Naive thymus-derived CD8-positive, alpha-beta T cell (primary cell): ENCODE measurements at regions not wholly inside any gene's neighbourhood (a gene's known extent, or its start where the extent isn't known, plus 50 kb on each side); places are given as distances from the start of the nearest gene placed in this dataset.
"Not testable (repeated sequence)": the region's sequence is repeated elsewhere in the genome, so short reads cannot be mapped to it uniquely, and the experiment has no call there.

Experiments used
- ATAC-seq, 2 donors: fragments of 150-1000 bp; cut with Tn5 transposase in 1 of 2; sonication (Bioruptor Pico), chemical (Tn5 transposase) in 1 of 2; 1 replicate in 1 of 2; 2 replicates in 1 of 2; pipeline ENCODE4 v1.10.0; 2021; ENCODE audit warnings: mild to moderate bottlenecking in 2 of 2, moderate library complexity in 2 of 2
- POLR2A ChIA-PET: fragments of 350-600 bp; sonication (Branson Sonifier 250); formaldehyde crosslinking; loops from one replicate; lab custom pipeline; 2021; ENCODE audit warnings: antibody characterized with exemption; lab: Charles Lee
- DNase-seq, 10 donors: peaks; one replicate each; pipeline versions ENCODE4 v3.0.0 to v3.0.0-alpha.2; 2020 to 2022
- H3K27ac Mint-ChIP-seq, 10 donors: one replicate each; pipeline ENCODE4 v1.8.0; 2020 to 2022; ENCODE audit warnings: mild to moderate bottlenecking in 10 of 10, mixed read lengths in 10 of 10, moderate library complexity in 4 of 10, inconsistent platforms in 1 of 10
- H3K27me3 Mint-ChIP-seq, 5 donors: one replicate each; pipeline ENCODE4 v1.8.0; 2021 to 2022; ENCODE audit warnings: mixed read lengths in 5 of 5
- H3K36me3 Mint-ChIP-seq, 3 donors: one replicate each; pipeline ENCODE4 v1.8.0; 2020 to 2022; ENCODE audit warnings: mixed read lengths in 3 of 3, mild to moderate bottlenecking in 2 of 3, inconsistent platforms in 1 of 3
- H3K4me1 Mint-ChIP-seq, 4 donors: one replicate each; pipeline ENCODE4 v1.8.0; 2021 to 2022; ENCODE audit warnings: mixed read lengths in 4 of 4
- H3K4me3 Mint-ChIP-seq, 10 donors: one replicate each; pipeline ENCODE4 v1.8.0; 2020 to 2022; ENCODE audit warnings: mild to moderate bottlenecking in 10 of 10, mixed read lengths in 10 of 10, moderate library complexity in 6 of 10, inconsistent platforms in 1 of 10
- H3K9me3 Mint-ChIP-seq, 9 donors: one replicate each; pipeline ENCODE4 v1.8.0; 2020 to 2022; ENCODE audit warnings: mixed read lengths in 9 of 9, mild to moderate bottlenecking in 3 of 9, inconsistent platforms in 1 of 9, moderate library complexity in 1 of 9

DNA sequence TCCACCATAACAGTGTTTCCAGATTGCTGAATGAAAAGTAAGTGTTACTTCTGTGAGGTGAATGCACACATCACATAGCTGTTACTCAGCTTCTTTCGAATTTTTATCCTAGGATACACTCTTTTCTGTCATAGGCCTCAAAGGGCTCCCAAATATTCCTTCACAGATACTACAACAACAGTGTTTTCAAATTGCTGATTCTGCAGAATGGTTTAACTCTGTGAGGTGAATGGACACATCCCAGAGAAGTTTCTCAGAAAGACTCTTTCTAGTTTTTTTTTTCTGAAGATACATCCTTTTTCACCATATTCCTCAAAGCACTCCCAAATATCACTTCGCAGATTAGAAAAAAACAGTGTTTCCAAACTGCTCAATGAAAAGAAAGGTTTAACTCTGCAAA, 221.1 kb downstream of the OR4A5 start:
- no peak overlapping the region for H3K27ac Mint-ChIP-seq
- POLR2A ChIA-PET: no interaction called here

DNA sequence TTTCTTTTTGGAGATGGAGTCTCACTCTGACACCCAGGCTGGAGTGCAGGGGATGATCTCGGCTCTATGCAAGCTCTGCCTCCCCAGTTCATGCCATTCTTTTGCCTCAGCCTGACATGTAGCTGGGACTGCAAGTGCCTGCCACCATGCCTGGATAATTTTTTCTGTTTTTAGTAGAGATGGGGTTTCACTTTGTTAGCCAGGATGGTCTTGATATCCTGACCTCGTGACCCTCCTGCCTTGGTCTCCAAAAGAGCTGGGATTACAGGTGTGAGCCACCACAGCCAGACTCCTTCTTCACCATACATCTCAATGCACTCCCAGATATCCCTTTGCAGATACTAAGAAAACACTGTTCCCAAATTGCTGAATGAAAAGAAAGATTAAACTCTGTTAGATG, 224.3 kb downstream of the OR4A5 start:
- DNase-seq (no peak), ATAC-seq (no peak)
- peaks cover 0 to 96% (median 48%) of the 10 kb centered on the region in 9 donors for H3K9me3 Mint-ChIP-seq
- H3K4me1 Mint-ChIP-seq: no peaks in the 10 kb centered on the region
- POLR2A ChIA-PET: no interaction called here
- H3K27me3 Mint-ChIP-seq: no peaks in the 10 kb centered on the region
- H3K27ac Mint-ChIP-seq: no peak overlapping the region
- H3K4me3 Mint-ChIP-seq: no peak overlapping the region
- peaks cover 0 to 37% (median 16%) of the 10 kb centered on the region in 3 donors for H3K36me3 Mint-ChIP-seq

More for the DNA sequence above, 221.1 kb downstream of the OR4A5 start:
- Mint-ChIP-seq H3K36me3 (peaks cover 0 to 35% (median 9%) of the 10 kb centered on the region in 3 donors), H3K4me3 (no peak overlapping the region), H3K27me3 (no peaks in the 10 kb centered on the region), H3K4me1 (no peaks in the 10 kb centered on the region), H3K9me3 (peaks cover 0 to 97% (median 48%) of the 10 kb centered on the region in 9 donors)
- ATAC-seq (no peak), DNase-seq (no peak)

DNA sequence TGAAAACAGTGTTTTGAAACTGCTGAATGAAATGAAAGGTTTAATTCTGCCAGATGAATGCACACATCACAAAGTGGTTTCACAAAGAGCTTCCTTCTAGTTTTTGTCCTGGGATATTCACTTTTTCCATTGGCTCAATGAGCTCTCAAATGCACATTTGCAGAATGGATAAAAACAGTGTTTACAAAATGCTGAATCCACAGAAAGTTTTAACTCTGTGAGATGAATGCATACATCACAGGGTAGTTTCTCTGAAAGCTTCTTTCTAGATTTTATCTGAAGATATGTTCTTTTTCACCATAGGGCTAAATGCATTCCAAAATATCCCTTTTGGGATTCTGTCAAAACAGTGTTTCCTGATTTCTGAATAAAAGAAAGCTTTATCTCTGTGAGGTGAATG, 237.6 kb downstream of the OR4A5 start:
- H3K9me3 Mint-ChIP-seq: peaks cover 9 to 63% (median 26%) of the 10 kb centered on the region in 9 donors

DNA sequence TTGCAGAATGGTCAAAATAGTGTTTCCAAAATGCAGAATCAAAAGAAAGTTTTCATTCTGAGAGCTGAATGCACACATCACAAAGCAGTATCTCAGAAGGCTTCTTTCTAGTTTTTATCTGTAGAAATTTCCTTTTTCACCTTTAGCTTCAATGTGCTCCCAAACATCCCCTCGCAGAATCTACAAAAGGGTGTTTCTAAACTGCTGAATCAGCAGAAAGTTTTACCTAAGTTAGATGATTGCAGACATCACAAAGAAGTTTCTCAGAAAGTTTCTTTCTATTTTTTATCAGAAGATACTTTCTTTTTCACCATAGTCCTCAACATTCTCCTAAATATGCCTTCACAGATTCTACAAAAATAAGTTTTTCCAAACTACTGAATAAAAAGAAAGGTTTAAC, 239.8 kb downstream of the OR4A5 start:
- DNase-seq: no peak
- ATAC-seq: no peak
- H3K27ac Mint-ChIP-seq: no peak overlapping the region
- no peaks in the 10 kb centered on the region for H3K4me1 Mint-ChIP-seq
- POLR2A ChIA-PET: no interaction called here
- peaks cover 9 to 48% (median 20%) of the 10 kb centered on the region in 9 donors for H3K9me3 Mint-ChIP-seq
- H3K4me3 Mint-ChIP-seq: no peak overlapping the region
- H3K27me3 Mint-ChIP-seq: no peaks in the 10 kb centered on the region
- H3K36me3 Mint-ChIP-seq: peaks cover 0 to 5% (median 0%) of the 10 kb centered on the region in 3 donors

More for the DNA sequence above, 237.6 kb downstream of the OR4A5 start:
- peaks cover 0 to 5% (median 0%) of the 10 kb centered on the region in 3 donors for H3K36me3 Mint-ChIP-seq
- POLR2A ChIA-PET: no interaction called here
- H3K27ac Mint-ChIP-seq: no peak overlapping the region
- no peak for ATAC-seq
- H3K27me3 Mint-ChIP-seq: no peaks in the 10 kb centered on the region
- H3K4me1 Mint-ChIP-seq: no peaks in the 10 kb centered on the region
- no peak overlapping the region for H3K4me3 Mint-ChIP-seq
- DNase-seq: no peak

DNA sequence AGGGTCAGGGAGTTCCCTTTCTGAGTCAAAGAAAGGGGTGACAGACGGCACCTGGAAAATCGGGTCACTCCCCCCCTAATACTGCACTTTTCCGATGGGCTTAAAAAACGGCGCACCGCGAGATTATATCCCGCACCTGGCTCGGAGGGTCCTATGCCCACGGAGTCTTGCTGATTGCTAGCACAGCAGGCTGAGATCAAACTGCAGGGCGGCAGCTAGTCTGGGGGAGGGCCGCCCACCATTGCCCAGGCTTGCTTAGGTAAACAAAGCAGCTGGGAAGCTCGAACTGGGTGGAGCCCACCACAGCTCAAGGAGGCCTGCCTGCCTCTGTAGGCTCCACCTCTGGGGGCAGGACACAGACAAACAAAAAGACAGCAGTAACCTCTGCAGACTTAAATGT, 240.5 kb downstream of the OR4A5 start:
- H3K27me3 Mint-ChIP-seq, H3K27ac Mint-ChIP-seq, H3K36me3 Mint-ChIP-seq, POLR2A ChIA-PET, ATAC-seq, DNase-seq, H3K4me3 Mint-ChIP-seq, H3K4me1 Mint-ChIP-seq: not testable (repeated sequence)
- H3K9me3 Mint-ChIP-seq: peaks cover 9 to 40% (median 20%) of the 10 kb centered on the region in 9 donors

DNA sequence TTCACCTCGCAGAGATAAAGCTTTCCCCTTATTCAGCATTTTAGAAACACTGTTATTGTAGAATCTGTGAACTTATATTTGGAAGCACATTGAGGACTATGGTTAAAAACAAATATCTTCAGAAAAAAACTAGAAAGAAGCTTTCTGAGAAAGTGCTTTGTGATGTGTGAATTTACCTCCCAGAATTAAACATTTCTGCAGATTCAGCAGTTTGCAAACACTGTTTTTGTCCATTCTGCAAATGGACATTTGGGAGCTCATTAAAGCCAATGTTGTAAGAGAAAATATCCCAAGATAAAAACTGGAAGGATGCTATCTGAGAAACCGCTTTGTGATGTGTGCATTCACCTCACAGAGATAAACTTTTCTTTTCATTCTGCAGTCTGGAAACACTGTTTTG, 272.7 kb downstream of the OR4A5 start:
- ATAC-seq: no peak
- H3K4me3 Mint-ChIP-seq: no peak overlapping the region
- POLR2A ChIA-PET: no interaction called here

DNA sequence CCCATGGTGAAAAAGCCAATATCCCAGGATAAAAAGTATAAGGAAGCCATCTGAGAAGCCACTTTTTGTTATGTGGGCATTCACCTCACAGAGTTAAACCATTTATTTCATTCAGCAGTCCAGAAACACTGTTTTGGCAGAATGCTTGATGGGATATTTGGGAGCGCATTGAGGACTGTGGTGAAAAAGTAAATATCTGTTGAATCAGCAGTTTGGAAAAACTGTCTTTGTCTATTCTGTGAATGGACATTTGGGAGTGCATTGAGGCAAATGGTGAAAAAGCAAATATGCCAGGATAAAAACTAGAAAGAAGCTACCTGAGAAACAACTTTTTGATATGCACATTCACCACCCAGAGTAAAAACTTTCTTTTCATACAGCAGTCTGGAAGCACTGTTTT, 276.2 kb upstream of the TRIM48 start:
- no peak for ATAC-seq
- no peaks in the 10 kb centered on the region for H3K27me3 Mint-ChIP-seq
- no peak overlapping the region for H3K27ac Mint-ChIP-seq
- DNase-seq: no peak
- H3K36me3 Mint-ChIP-seq: peaks cover 0 to 11% (median 0%) of the 10 kb centered on the region in 3 donors
- POLR2A ChIA-PET: no interaction called here
- peaks cover 3 to 81% (median 31%) of the 10 kb centered on the region in 9 donors for H3K9me3 Mint-ChIP-seq
- H3K4me3 Mint-ChIP-seq: no peak overlapping the region
- H3K4me1 Mint-ChIP-seq: no peaks in the 10 kb centered on the region

More for the DNA sequence above, 272.7 kb downstream of the OR4A5 start:
- Mint-ChIP-seq H3K27me3 (no peaks in the 10 kb centered on the region), H3K4me1 (no peaks in the 10 kb centered on the region), H3K27ac (no peak overlapping the region), H3K9me3 (peaks cover 3 to 93% (median 31%) of the 10 kb centered on the region in 9 donors), H3K36me3 (peaks cover 0 to 16% (median 0%) of the 10 kb centered on the region in 3 donors)
- DNase-seq: no peak

DNA sequence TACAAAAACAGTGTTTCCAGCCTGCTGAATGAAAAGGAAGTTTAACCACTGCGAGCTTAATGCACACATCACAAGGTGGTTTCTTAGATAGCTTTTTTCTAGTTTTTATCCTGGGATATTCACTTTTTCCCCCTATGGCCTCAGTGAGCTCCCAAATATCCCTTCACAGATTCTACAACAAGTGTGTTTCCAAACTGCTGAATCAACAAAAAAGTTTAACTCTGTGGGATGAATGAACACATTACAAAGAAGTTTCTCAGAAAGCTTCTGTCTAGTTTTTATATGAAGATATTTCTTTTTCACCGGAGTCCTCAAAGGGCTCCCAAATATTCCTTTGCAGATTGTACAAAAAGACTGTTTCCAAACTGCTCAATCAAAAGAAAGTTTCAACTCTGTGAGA, 233.1 kb upstream of the TRIM48 start:
- H3K27ac Mint-ChIP-seq, POLR2A ChIA-PET, H3K4me3 Mint-ChIP-seq, DNase-seq, ATAC-seq, H3K4me1 Mint-ChIP-seq, H3K27me3 Mint-ChIP-seq: not testable (repeated sequence)
- Mint-ChIP-seq H3K36me3 (peaks cover 0 to 18% (median 0%) of the 10 kb centered on the region in 3 donors), H3K9me3 (peaks cover 0 to 94% (median 39%) of the 10 kb centered on the region in 9 donors)

DNA sequence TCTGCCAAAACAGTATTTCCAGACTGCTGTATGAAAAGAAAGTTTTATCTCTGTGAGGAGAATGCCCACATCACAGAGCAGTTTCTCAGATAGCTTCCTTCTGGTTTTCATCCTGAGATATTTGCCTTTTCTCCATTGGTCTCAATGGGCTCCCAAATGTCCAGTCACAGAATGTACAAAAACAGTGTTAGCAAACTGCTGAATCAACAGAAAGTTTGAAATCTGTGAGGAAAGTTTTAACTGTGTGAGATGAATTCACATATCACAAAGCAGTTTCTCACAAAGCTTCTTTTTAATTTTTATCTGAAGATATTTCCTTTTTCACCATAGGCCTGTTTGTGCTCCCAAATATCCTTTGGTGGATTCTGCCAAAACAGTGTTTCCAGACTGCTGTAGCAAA, 207.2 kb upstream of the TRIM48 start:
- ATAC-seq (no peak), DNase-seq (no peak)
- Mint-ChIP-seq H3K4me3 (no peak overlapping the region), H3K4me1 (no peaks in the 10 kb centered on the region), H3K36me3 (peaks cover 0 to 4% (median 2%) of the 10 kb centered on the region in 3 donors), H3K9me3 (peaks cover 0 to 73% (median 20%) of the 10 kb centered on the region in 9 donors), H3K27me3 (no peaks in the 10 kb centered on the region), H3K27ac (no peak overlapping the region)
- POLR2A ChIA-PET: no interaction called here

DNA sequence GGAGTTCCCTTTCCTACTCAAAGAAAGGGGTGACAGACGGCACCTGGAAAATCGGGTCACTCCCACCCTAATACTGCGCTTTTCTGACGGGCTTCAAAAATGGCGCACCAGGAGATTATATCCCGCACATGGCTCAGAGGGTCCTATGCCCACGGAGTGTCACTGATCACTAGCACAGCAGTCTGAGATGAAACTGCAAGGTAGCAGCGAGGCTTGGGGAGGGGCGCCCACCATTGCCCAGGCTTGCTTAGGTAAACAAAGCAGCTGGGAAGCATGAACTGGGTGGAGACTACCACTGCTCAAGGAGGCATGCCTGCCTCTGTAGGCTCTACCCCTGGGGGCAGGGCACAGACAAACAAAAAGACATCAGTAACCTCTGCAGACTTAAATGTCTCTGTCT, 177.4 kb upstream of the TRIM48 start:
- not testable (repeated sequence) for H3K27ac Mint-ChIP-seq
- peaks cover 5 to 88% (median 38%) of the 10 kb centered on the region in 9 donors for H3K9me3 Mint-ChIP-seq

DNA sequence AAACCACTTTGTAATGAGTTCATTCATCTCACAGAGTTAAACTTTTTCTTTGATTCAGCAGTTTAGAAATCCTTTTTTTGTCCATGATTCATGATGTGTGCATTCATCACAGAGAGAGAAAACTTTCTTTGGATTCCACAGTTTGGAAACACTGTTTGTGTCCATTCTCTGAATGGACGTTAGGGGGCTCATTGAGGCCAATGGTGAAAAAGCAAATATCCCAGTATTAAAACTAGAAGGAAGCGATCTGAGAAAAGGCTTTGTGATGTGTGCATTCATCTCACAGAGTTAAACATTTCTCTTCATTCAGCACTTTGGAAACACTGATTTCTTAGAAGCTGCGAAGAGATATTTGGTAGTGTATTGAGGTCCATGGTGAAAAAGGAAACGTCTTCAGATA, 155.6 kb upstream of the TRIM48 start:
- no peaks in the 10 kb centered on the region for H3K27me3 Mint-ChIP-seq
- no peak for ATAC-seq

More for the DNA sequence above, 177.4 kb upstream of the TRIM48 start:
- ATAC-seq, H3K4me1 Mint-ChIP-seq, DNase-seq, H3K4me3 Mint-ChIP-seq, H3K27me3 Mint-ChIP-seq, POLR2A ChIA-PET: not testable (repeated sequence)
- H3K36me3 Mint-ChIP-seq: peaks cover 0 to 11% (median 2%) of the 10 kb centered on the region in 3 donors

More for the DNA sequence above, 155.6 kb upstream of the TRIM48 start:
- DNase-seq: no peak
- no peak overlapping the region for H3K4me3 Mint-ChIP-seq
- POLR2A ChIA-PET: no interaction called here
- H3K27ac Mint-ChIP-seq: no peak overlapping the region
- H3K36me3 Mint-ChIP-seq: peaks cover 0 to 14% (median 2%) of the 10 kb centered on the region in 3 donors
- peaks cover 10 to 68% (median 32%) of the 10 kb centered on the region in 9 donors for H3K9me3 Mint-ChIP-seq
- no peaks in the 10 kb centered on the region for H3K4me1 Mint-ChIP-seq
